BLaER1 (cell line): ENCODE measurements at regions not wholly inside any gene's neighbourhood (a gene's known extent, or its start where the extent isn't known, plus 50 kb on each side); places are given as distances from the start of the nearest gene placed in this dataset.
"Not testable (repeated sequence)": the region's sequence is repeated elsewhere in the genome, so short reads cannot be mapped to it uniquely, and the experiment has no call there.

Source experiments
- H3K27ac ChIP-seq: shearing (Covaris generic); formaldehyde crosslinking; 2 replicates; pipeline ENCODE4 v1.8.1; 2022
- H3K27me3 ChIP-seq: shearing (Covaris generic); formaldehyde crosslinking; 2 replicates; pipeline ENCODE4 v1.8.1; 2022
- H3K36me3 ChIP-seq: shearing (Covaris generic); formaldehyde crosslinking; 2 replicates; pipeline ENCODE4 v1.8.1; 2022
- H3K4me1 ChIP-seq: shearing (Covaris generic); formaldehyde crosslinking; 2 replicates; pipeline ENCODE4 v1.8.1; 2022
- H3K4me2 ChIP-seq: shearing (Covaris generic); formaldehyde crosslinking; 2 replicates; pipeline ENCODE4 v1.8.1; 2022
- H3K4me3 ChIP-seq: shearing (Covaris generic); formaldehyde crosslinking; 2 replicates; pipeline ENCODE4 v1.8.1; 2022
- H3K9ac ChIP-seq: shearing (Covaris generic); formaldehyde crosslinking; 2 replicates; pipeline ENCODE4 v1.8.1; 2022
- H3K9me3 ChIP-seq: shearing (Covaris generic); formaldehyde crosslinking; 2 replicates; pipeline ENCODE4 v1.8.1; 2022
- H4K20me1 ChIP-seq: shearing (Covaris generic); formaldehyde crosslinking; 2 replicates; pipeline ENCODE4 v1.8.1; 2022
- Cebpa-rat ChIP-seq: shearing (Covaris generic); IDR thresholded peaks from 2 replicates; pipeline ENCODE4 v1.8.1; 2022

GRCh38 chr7:82602066-82602465 is 158.5 kb upstream of the CACNA2D1 start:
- H3K9ac ChIP-seq: no peak overlapping the region
- no peaks in the 10 kb centered on the region for H3K9me3 ChIP-seq
- no peaks in the 10 kb centered on the region for H3K36me3 ChIP-seq
- no peak for TF ChIP-seq Cebpa-rat
- H3K27ac ChIP-seq: no peak overlapping the region
- no peaks in the 10 kb centered on the region for H4K20me1 ChIP-seq
- H3K4me2 ChIP-seq: no peak overlapping the region
- no peaks in the 10 kb centered on the region for H3K4me1 ChIP-seq
- no peak overlapping the region for H3K4me3 ChIP-seq
- H3K27me3 ChIP-seq: no peaks in the 10 kb centered on the region

- Histone ChIP-seq H3K9ac (no peak overlapping the region), H4K20me1 (no peaks in the 10 kb centered on the region), H3K36me3 (no peaks in the 10 kb centered on the region), H3K27ac (no peak overlapping the region), H3K4me1 (peaks cover 4% of the 10 kb centered on the region; the same call in 1 of the 2 replicates), H3K9me3 (no peaks in the 10 kb centered on the region), H3K4me2 (no peak overlapping the region), H3K4me3 (no peak overlapping the region), H3K27me3 (no peaks in the 10 kb centered on the region)
- no peak for TF ChIP-seq Cebpa-rat
These were observed 157.0 kb upstream of the CACNA2D1 start for GRCh38 chr7:82600531-82600930.

GRCh38 chr7:82599895-82600294 is 156.3 kb upstream of the CACNA2D1 start:
- H3K36me3 ChIP-seq: no peaks in the 10 kb centered on the region
- no peak overlapping the region for H3K9ac ChIP-seq
- TF ChIP-seq Cebpa-rat: no peak
- H3K4me2 ChIP-seq: no peak overlapping the region
- H3K27ac ChIP-seq: no peak overlapping the region
- no peaks in the 10 kb centered on the region for H4K20me1 ChIP-seq
- H3K27me3 ChIP-seq: no peaks in the 10 kb centered on the region
- H3K4me1 ChIP-seq: peaks cover 5% of the 10 kb centered on the region; the same call in 1 of the 2 replicates
- no peak overlapping the region for H3K4me3 ChIP-seq
- no peaks in the 10 kb centered on the region for H3K9me3 ChIP-seq

GRCh38 chr7:82598958-82599357 is 155.4 kb upstream of the CACNA2D1 start:
- no peak overlapping the region for H3K9ac ChIP-seq

GRCh38 chr7:82595795-82596194 is 152.2 kb upstream of the CACNA2D1 start:
- H3K4me1 ChIP-seq, H3K27me3 ChIP-seq, H3K4me2 ChIP-seq, H3K4me3 ChIP-seq, H3K9ac ChIP-seq, H3K9me3 ChIP-seq, H3K36me3 ChIP-seq, H3K27ac ChIP-seq, H4K20me1 ChIP-seq: not testable (repeated sequence)

More at GRCh38 chr7:82598958-82599357, 155.4 kb upstream of the CACNA2D1 start:
- H3K4me3 ChIP-seq: no peak overlapping the region
- H3K4me1 ChIP-seq: peaks cover 5% of the 10 kb centered on the region; the same call in 1 of the 2 replicates
- no peaks in the 10 kb centered on the region for H3K9me3 ChIP-seq
- H3K27me3 ChIP-seq: no peaks in the 10 kb centered on the region
- no peak for TF ChIP-seq Cebpa-rat
- no peak overlapping the region for H3K27ac ChIP-seq
- no peaks in the 10 kb centered on the region for H4K20me1 ChIP-seq
- H3K4me2 ChIP-seq: no peak overlapping the region
- H3K36me3 ChIP-seq: no peaks in the 10 kb centered on the region

- Histone ChIP-seq H4K20me1 (no peaks in the 10 kb centered on the region), H3K9me3 (no peaks in the 10 kb centered on the region), H3K36me3 (no peaks in the 10 kb centered on the region), H3K4me1 (peaks cover 5% of the 10 kb centered on the region; the same call in 1 of the 2 replicates), H3K27ac (no peak overlapping the region), H3K9ac (no peak overlapping the region), H3K4me2 (no peak overlapping the region), H3K27me3 (no peaks in the 10 kb centered on the region), H3K4me3 (no peak overlapping the region)
- no peak for TF ChIP-seq Cebpa-rat
These were observed 151.6 kb upstream of the CACNA2D1 start for GRCh38 chr7:82595176-82595575.

- Histone ChIP-seq H3K4me1 (peaks cover 5% of the 10 kb centered on the region; the same call in 1 of the 2 replicates), H3K27ac (no peak overlapping the region), H3K4me2 (no peak overlapping the region), H3K4me3 (no peak overlapping the region), H4K20me1 (no peaks in the 10 kb centered on the region), H3K36me3 (no peaks in the 10 kb centered on the region), H3K9me3 (no peaks in the 10 kb centered on the region), H3K9ac (no peak overlapping the region), H3K27me3 (no peaks in the 10 kb centered on the region)
- TF ChIP-seq Cebpa-rat: no peak
These were observed 151.1 kb upstream of the CACNA2D1 start for GRCh38 chr7:82594665-82595064.

GRCh38 chr7:82593780-82594179 is 150.2 kb upstream of the CACNA2D1 start:
- no peak overlapping the region for H3K27ac ChIP-seq
- no peak overlapping the region for H3K4me2 ChIP-seq
- no peaks in the 10 kb centered on the region for H3K36me3 ChIP-seq
- TF ChIP-seq Cebpa-rat: no peak
- H3K4me1 ChIP-seq: peaks cover 5% of the 10 kb centered on the region; the same call in 1 of the 2 replicates
- no peaks in the 10 kb centered on the region for H3K9me3 ChIP-seq
- H4K20me1 ChIP-seq: no peaks in the 10 kb centered on the region
- no peak overlapping the region for H3K9ac ChIP-seq
- no peak overlapping the region for H3K4me3 ChIP-seq
- no peaks in the 10 kb centered on the region for H3K27me3 ChIP-seq

- Histone ChIP-seq H3K9ac (no peak overlapping the region), H3K4me2 (no peak overlapping the region), H3K27me3 (no peaks in the 10 kb centered on the region), H3K4me1 (peaks cover 5% of the 10 kb centered on the region; the same call in 1 of the 2 replicates), H4K20me1 (no peaks in the 10 kb centered on the region), H3K36me3 (no peaks in the 10 kb centered on the region), H3K4me3 (no peak overlapping the region), H3K27ac (no peak overlapping the region), H3K9me3 (no peaks in the 10 kb centered on the region)
- TF ChIP-seq Cebpa-rat: no peak
These were observed 148.8 kb upstream of the CACNA2D1 start for GRCh38 chr7:82592416-82592815.

GRCh38 chr7:82579047-82579446 is 135.5 kb upstream of the CACNA2D1 start:
- Histone ChIP-seq H3K4me1 (no peaks in the 10 kb centered on the region), H3K4me2 (no peak overlapping the region), H3K27ac (no peak overlapping the region), H3K36me3 (no peaks in the 10 kb centered on the region), H3K4me3 (no peak overlapping the region), H3K27me3 (no peaks in the 10 kb centered on the region), H3K9ac (no peak overlapping the region), H3K9me3 (no peaks in the 10 kb centered on the region), H4K20me1 (no peaks in the 10 kb centered on the region)
- TF ChIP-seq Cebpa-rat: no peak

- H4K20me1 ChIP-seq: no peaks in the 10 kb centered on the region
- H3K4me3 ChIP-seq: no peak overlapping the region
- H3K9me3 ChIP-seq: no peaks in the 10 kb centered on the region
- TF ChIP-seq Cebpa-rat: no peak
- no peaks in the 10 kb centered on the region for H3K4me1 ChIP-seq
- H3K27me3 ChIP-seq: no peaks in the 10 kb centered on the region
- no peaks in the 10 kb centered on the region for H3K36me3 ChIP-seq
- H3K27ac ChIP-seq: no peak overlapping the region
- no peak overlapping the region for H3K4me2 ChIP-seq
- H3K9ac ChIP-seq: no peak overlapping the region
These were observed 134.9 kb upstream of the CACNA2D1 start for GRCh38 chr7:82578430-82578829.
